Urothelium cell line (cell line): ENCODE measurements at regions not wholly inside any gene's neighbourhood (a gene's known extent, or its start where the extent isn't known, plus 50 kb on each side); places are given as distances from the start of the nearest gene placed in this dataset.
"Not testable (repeated sequence)": the region's sequence is repeated elsewhere in the genome, so short reads cannot be mapped to it uniquely, and the experiment has no call there.

Experiments used
- DNase-seq: peaks from one replicate; pipeline ENCODE4 v3.0.0; 2011; ENCODE audit warnings: low spot score, mixed read lengths
- FAIRE-seq: peaks from 2 replicates; lab custom pipeline; 2011; peaks lifted over from hg19 to GRCh38; lab: Jason Lieb, UNC

GRCh38 chr1:64318428-64318827, 115.0 kb downstream of the UBE2U start:
- DNase-seq = no peak
- FAIRE-seq = no peak

- DNase-seq (no peak), FAIRE-seq (no peak)
Observed at GRCh38 chr1:64320007-64320406, 116.6 kb downstream of the UBE2U start.

GRCh38 chr1:64320470-64320869, 117.0 kb downstream of the UBE2U start:
- no peak for DNase-seq
- no peak for FAIRE-seq

GRCh38 chr1:64320922-64321614, 117.6 kb downstream of the UBE2U start:
- no peak for FAIRE-seq

GRCh38 chr1:64323054-64323453, 119.6 kb downstream of the UBE2U start:
- DNase-seq (no peak), FAIRE-seq (no peak)

More at GRCh38 chr1:64320922-64321614, 117.6 kb downstream of the UBE2U start:
- no peak for DNase-seq

GRCh38 chr1:64323882-64324281, 120.5 kb downstream of the UBE2U start:
- FAIRE-seq (no peak), DNase-seq (no peak)

GRCh38 chr1:64325856-64326255, 122.4 kb downstream of the UBE2U start:
- no peak for FAIRE-seq
- no peak for DNase-seq

GRCh38 chr1:64327119-64327518, 123.7 kb downstream of the UBE2U start:
- FAIRE-seq (no peak), DNase-seq (no peak)

GRCh38 chr1:64328193-64328592, 124.8 kb downstream of the UBE2U start:
- DNase-seq = no peak
- FAIRE-seq = no peak

- DNase-seq (no peak), FAIRE-seq (no peak)
Observed at GRCh38 chr1:64330839-64331238, 127.4 kb downstream of the UBE2U start.

- no peak for FAIRE-seq
Observed at GRCh38 chr1:64335636-64336035, 132.2 kb downstream of the UBE2U start.

GRCh38 chr1:64337475-64337874, 132.5 kb upstream of the CACHD1 start:
- FAIRE-seq = no peak
- DNase-seq = no peak

More at GRCh38 chr1:64335636-64336035, 132.2 kb downstream of the UBE2U start:
- DNase-seq = no peak

GRCh38 chr1:64337926-64338325, 132.0 kb upstream of the CACHD1 start:
- no peak for FAIRE-seq
- no peak for DNase-seq

GRCh38 chr1:64340361-64340760, 129.6 kb upstream of the CACHD1 start:
- no peak for FAIRE-seq
- no peak for DNase-seq

- peak; percentile 67 for DNase-seq
- peak; percentile 56 for FAIRE-seq
Observed at GRCh38 chr1:64343105-64343822, 126.7 kb upstream of the CACHD1 start.

- DNase-seq (peak; percentile 20), FAIRE-seq (no peak)
Observed at GRCh38 chr1:64343823-64344190, 126.1 kb upstream of the CACHD1 start.

GRCh38 chr1:64348270-64348960, 121.5 kb upstream of the CACHD1 start:
- no peak for FAIRE-seq
- no peak for DNase-seq

GRCh38 chr1:64348961-64349648, 120.8 kb upstream of the CACHD1 start:
- FAIRE-seq (peak; percentile 93), DNase-seq (no peak)

GRCh38 chr1:64355534-64355933, 114.4 kb upstream of the CACHD1 start:
- not testable (repeated sequence) for DNase-seq, FAIRE-seq

- no peak for DNase-seq
- no peak for FAIRE-seq
Observed at GRCh38 chr1:64356636-64357256, 113.2 kb upstream of the CACHD1 start.

- FAIRE-seq (no peak), DNase-seq (no peak)
Observed at GRCh38 chr1:64357422-64357821, 112.5 kb upstream of the CACHD1 start.
